CD14-positive monocyte (primary cell): ENCODE measurements at regions not wholly inside any gene's neighbourhood (a gene's known extent, or its start where the extent isn't known, plus 50 kb on each side); places are given as distances from the start of the nearest gene placed in this dataset.

Experiments used
- DNase-seq, 3 donors: peaks; one replicate each; pipeline ENCODE4 v3.0.0-alpha.2; 2011 to 2022
- H2AFZ ChIP-seq: 2 replicates; pipeline ENCODE4 v1.6.0; 2012; ENCODE audit warnings: mild to moderate bottlenecking, low read depth, low read length, inconsistent platforms; ENCODE audit not compliant: insufficient read depth, poor library complexity, severe bottlenecking
- H3K27ac ChIP-seq, 2 donors: 1 replicate in 1 of 2; 2 replicates in 1 of 2; pipeline ENCODE4 v1.5.1; 2012 to 2013; ENCODE audit warnings: low read length in 2 of 2, control low read depth in 1 of 2, inconsistent platforms in 1 of 2, low read depth in 1 of 2, mild to moderate bottlenecking in 1 of 2
- H3K27me3 ChIP-seq, 2 donors: one replicate each; pipeline versions ENCODE4 v1.6.0 to v1.6.1; 2011 to 2013; ENCODE audit warnings: low read length in 2 of 2; ENCODE audit not compliant: control insufficient read depth in 2 of 2, insufficient read depth in 2 of 2
- H3K36me3 ChIP-seq, 2 donors: replicated peaks in 1 of 2; 1 replicate in 1 of 2; 2 replicates in 1 of 2; pipeline versions ENCODE4 v1.5.1 to v1.6.1; 2012 to 2013; ENCODE audit warnings: low read length in 2 of 2, control low read depth in 1 of 2, inconsistent platforms in 1 of 2, mild to moderate bottlenecking in 1 of 2; ENCODE audit not compliant: insufficient read depth in 2 of 2, control insufficient read depth in 1 of 2
- H3K4me1 ChIP-seq, 2 donors: 1 replicate in 1 of 2; 2 replicates in 1 of 2; pipeline versions ENCODE4 v1.5.1 to v1.6.1; 2012 to 2013; ENCODE audit warnings: low read length in 2 of 2, control low read depth in 1 of 2, inconsistent platforms in 1 of 2, mild to moderate bottlenecking in 1 of 2, moderate library complexity in 1 of 2; ENCODE audit not compliant: insufficient read depth in 2 of 2, control insufficient read depth in 1 of 2
- H3K4me2 ChIP-seq: replicated peaks from 2 replicates; pipeline ENCODE3; 2012; ENCODE audit warnings: low read length, moderate library complexity, mild to moderate bottlenecking; ENCODE audit not compliant: poor library complexity, severe bottlenecking; ENCODE audit errors: extremely low read depth
- H3K4me3 ChIP-seq, 3 experiments: fragments of 200-600 bp in 1 of 3; sonication (generic) in 1 of 3; replicated peaks in 1 of 3; 1 replicate in 2 of 3; 2 replicates in 1 of 3; pipeline ENCODE4 v1.5.1; 2011 to 2013; ENCODE audit warnings: low read length in 3 of 3, mild to moderate bottlenecking in 3 of 3, control low read depth in 2 of 3, low read depth in 2 of 3, inconsistent platforms in 1 of 3, moderate library complexity in 1 of 3
- H3K79me2 ChIP-seq: 2 replicates; pipeline ENCODE4 v1.6.0; 2012; ENCODE audit warnings: mild to moderate bottlenecking, control low read depth, inconsistent platforms, low read length, moderate library complexity; ENCODE audit not compliant: insufficient read depth
- H3K9ac ChIP-seq: 2 replicates; pipeline ENCODE4 v1.6.0; 2017; ENCODE audit warnings: low read length, mild to moderate bottlenecking; ENCODE audit not compliant: insufficient read depth, poor library complexity, severe bottlenecking
- H3K9me3 ChIP-seq, 2 donors: replicated peaks in 1 of 2; 1 replicate in 1 of 2; 2 replicates in 1 of 2; pipeline versions ENCODE4 v1.5.1 to v1.6.1; 2012 to 2013; ENCODE audit warnings: low read length in 2 of 2, control low read depth in 1 of 2; ENCODE audit not compliant: control insufficient read depth in 1 of 2, insufficient read depth in 1 of 2
- H4K20me1 ChIP-seq: 2 replicates; pipeline ENCODE4 v1.6.0; 2012; ENCODE audit warnings: mild to moderate bottlenecking, low read length, control low read depth, moderate library complexity; ENCODE audit not compliant: insufficient read depth
- H3K27ac Mint-ChIP-seq, 7 donors: one replicate each; pipeline ENCODE4 v1.8.0; 2020; ENCODE audit warnings: mild to moderate bottlenecking in 7 of 7, mixed read lengths in 7 of 7, moderate library complexity in 6 of 7, inconsistent platforms in 2 of 7
- H3K27me3 Mint-ChIP-seq, 3 donors: one replicate each; pipeline ENCODE4 v1.8.0; 2021 to 2022; ENCODE audit warnings: low read depth in 3 of 3, mild to moderate bottlenecking in 3 of 3, mixed read lengths in 3 of 3, moderate library complexity in 3 of 3, inconsistent platforms in 1 of 3
- H3K36me3 Mint-ChIP-seq, 2 donors: one replicate each; pipeline ENCODE4 v1.8.0; 2020; ENCODE audit warnings: mixed read lengths in 2 of 2, inconsistent platforms in 1 of 2, mild to moderate bottlenecking in 1 of 2
- H3K4me1 Mint-ChIP-seq: one replicate; pipeline ENCODE4 v1.8.0; 2020; ENCODE audit warnings: mild to moderate bottlenecking, mixed read lengths
- H3K4me3 Mint-ChIP-seq, 2 donors: one replicate each; pipeline ENCODE4 v1.8.0; 2020; ENCODE audit warnings: mild to moderate bottlenecking in 2 of 2, mixed read lengths in 2 of 2, moderate library complexity in 1 of 2
- H3K9me3 Mint-ChIP-seq, 7 donors: one replicate each; pipeline ENCODE4 v1.8.0; 2020 to 2022; ENCODE audit warnings: mixed read lengths in 7 of 7, mild to moderate bottlenecking in 6 of 7, moderate library complexity in 6 of 7, inconsistent platforms in 2 of 7
- WGBS: methylation state at CpG from one replicate; pipeline ENCODE4 v1.1.5; 2013; ENCODE audit warnings: missing lambda C conversion rate; ENCODE audit not compliant: insufficient coverage; 5-methylcytosine and 5-hydroxymethylcytosine counted together
- intact Hi-C, 2 donors: fragments of 100-400 bp; cut with micrococcal nuclease; formaldehyde crosslinking; loops; one replicate each; pipeline versions ENCODE4 v1.15.0 to v1.15.1; 2023
- TF ChIP-seq, protein P1 (sequence below): fragments of 200-600 bp; IDR thresholded peaks from one replicate; pipeline ENCODE4 v1.8.0; 2022; ENCODE audit warnings: antibody characterized with exemption, mild to moderate bottlenecking

DNA sequence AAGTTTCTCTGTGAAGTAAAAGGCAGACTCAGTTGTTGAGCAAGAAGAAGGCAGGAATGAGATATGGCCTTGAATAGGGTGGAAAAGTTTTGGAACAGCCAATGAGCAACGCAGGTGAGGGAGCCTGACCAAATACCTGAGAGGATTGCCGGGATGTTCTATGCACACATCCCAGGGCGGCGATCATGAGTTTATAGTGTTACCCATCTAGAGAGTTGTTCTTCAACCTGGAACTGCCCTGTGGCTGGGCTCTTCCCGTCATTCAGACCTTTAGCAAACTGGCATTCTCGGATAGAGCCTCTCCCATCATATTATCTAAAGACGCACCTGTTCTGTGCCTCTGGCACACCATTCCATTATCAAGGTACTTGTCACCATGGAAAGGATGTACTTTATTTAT is 103.0 kb upstream of the KIF5B start:
- Histone ChIP-seq H2AFZ (no peak overlapping the region), H3K27me3 (no peaks in the 10 kb centered on the region), H3K36me3 (no peaks in the 10 kb centered on the region), H3K4me3 (no peak overlapping the region), H3K9me3 (peaks cover 0 to 2% of the 10 kb centered on the region in 2 donors), H4K20me1 (no peaks in the 10 kb centered on the region), H3K9ac (no peak overlapping the region), H3K79me2 (no peaks in the 10 kb centered on the region), H3K27ac (no peak overlapping the region), H3K4me2 (no peak overlapping the region), H3K4me1 (no peaks in the 10 kb centered on the region)
- no peak overlapping the region for H3K27ac Mint-ChIP-seq
- WGBS = 93% methylated on average over 4 of the region's 7 CpGs
- H3K4me1 Mint-ChIP-seq = peaks cover 5% of the 10 kb centered on the region
- intact Hi-C loops = no loop called here
- no peak overlapping the region for H3K4me3 Mint-ChIP-seq
- TF ChIP-seq, protein P1, sequence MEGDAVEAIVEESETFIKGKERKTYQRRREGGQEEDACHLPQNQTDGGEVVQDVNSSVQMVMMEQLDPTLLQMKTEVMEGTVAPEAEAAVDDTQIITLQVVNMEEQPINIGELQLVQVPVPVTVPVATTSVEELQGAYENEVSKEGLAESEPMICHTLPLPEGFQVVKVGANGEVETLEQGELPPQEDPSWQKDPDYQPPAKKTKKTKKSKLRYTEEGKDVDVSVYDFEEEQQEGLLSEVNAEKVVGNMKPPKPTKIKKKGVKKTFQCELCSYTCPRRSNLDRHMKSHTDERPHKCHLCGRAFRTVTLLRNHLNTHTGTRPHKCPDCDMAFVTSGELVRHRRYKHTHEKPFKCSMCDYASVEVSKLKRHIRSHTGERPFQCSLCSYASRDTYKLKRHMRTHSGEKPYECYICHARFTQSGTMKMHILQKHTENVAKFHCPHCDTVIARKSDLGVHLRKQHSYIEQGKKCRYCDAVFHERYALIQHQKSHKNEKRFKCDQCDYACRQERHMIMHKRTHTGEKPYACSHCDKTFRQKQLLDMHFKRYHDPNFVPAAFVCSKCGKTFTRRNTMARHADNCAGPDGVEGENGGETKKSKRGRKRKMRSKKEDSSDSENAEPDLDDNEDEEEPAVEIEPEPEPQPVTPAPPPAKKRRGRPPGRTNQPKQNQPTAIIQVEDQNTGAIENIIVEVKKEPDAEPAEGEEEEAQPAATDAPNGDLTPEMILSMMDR = no peak
- DNase-seq = no peak
- H3K9me3 Mint-ChIP-seq = peaks cover 0 to 6% (median 2%) of the 10 kb centered on the region in 7 donors
- H3K36me3 Mint-ChIP-seq = no peaks in the 10 kb centered on the region
- peaks cover 1 to 8% (median 7%) of the 10 kb centered on the region in 3 donors for H3K27me3 Mint-ChIP-seq

DNA sequence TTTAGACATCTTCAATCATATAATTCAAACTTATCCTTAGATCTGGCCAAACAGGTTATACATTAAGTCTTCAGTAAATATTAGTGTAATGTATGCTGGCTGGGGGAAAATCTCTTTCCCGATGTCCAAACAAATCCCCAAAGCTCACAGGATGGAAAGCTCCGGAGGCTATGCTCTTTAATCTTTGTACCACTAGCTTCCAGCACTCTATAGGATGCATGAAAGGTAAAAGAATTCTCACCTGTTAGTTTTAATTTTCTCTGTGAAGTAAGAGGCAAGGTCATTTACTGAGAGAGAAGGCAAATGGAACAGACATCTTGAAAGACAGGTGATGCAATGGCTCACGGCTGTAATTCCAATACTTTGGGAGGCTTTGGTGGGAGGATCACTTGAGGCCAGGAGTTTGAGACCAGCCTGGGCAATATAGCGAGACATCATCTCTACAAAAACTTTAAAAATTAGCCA is 99.8 kb upstream of the KIF5B start:
- intact Hi-C loops = no loop called here

More for the DNA sequence above, 99.8 kb upstream of the KIF5B start:
- H2AFZ ChIP-seq = no peak overlapping the region
- DNase-seq = no peak
- H3K4me2 ChIP-seq = no peak overlapping the region
- H3K27ac ChIP-seq = no peak overlapping the region
- 100% methylated on average over 1 of the region's 4 CpGs for WGBS
- H4K20me1 ChIP-seq = no peaks in the 10 kb centered on the region
- Mint-ChIP-seq H3K36me3 (no peaks in the 10 kb centered on the region), H3K27me3 (peaks cover 1 to 7% (median 3%) of the 10 kb centered on the region in 3 donors), H3K4me3 (no peak overlapping the region), H3K27ac (no peak overlapping the region), H3K4me1 (peaks cover 9% of the 10 kb centered on the region), H3K9me3 (peaks cover 6 to 21% (median 14%) of the 10 kb centered on the region in 7 donors)
- H3K4me3 ChIP-seq = no peak overlapping the region
- H3K9me3 ChIP-seq = peaks cover 4 to 6% of the 10 kb centered on the region in 2 donors
- H3K36me3 ChIP-seq = no peaks in the 10 kb centered on the region
- TF ChIP-seq, protein P1 = no peak
- no peaks in the 10 kb centered on the region for H3K27me3 ChIP-seq
- no peaks in the 10 kb centered on the region for H3K79me2 ChIP-seq
- H3K4me1 ChIP-seq = peaks cover 0 to 3% of the 10 kb centered on the region in 2 donors
- H3K9ac ChIP-seq = no peak overlapping the region
